HEK293T (cell line): ENCODE measurements at regions not wholly inside any gene's neighbourhood (a gene's known extent, or its start where the extent isn't known, plus 50 kb on each side); places are given as distances from the start of the nearest gene placed in this dataset.

Source experiments
- CTCF ChIA-PET: fragments of 350-600 bp; formaldehyde crosslinking; extraction: SDS; loops from one replicate; lab custom pipeline; 2021; ENCODE audit warnings: antibody characterized with exemption, inconsistent platforms; lab: Yijun Ruan, JAX
- POLR2A ChIA-PET: fragments of 350-600 bp; formaldehyde crosslinking; extraction: SDS; loops from one replicate; lab custom pipeline; 2020; ENCODE audit warnings: antibody characterized with exemption, inconsistent platforms; lab: Yijun Ruan, JAX
- DNase-seq: peaks from one replicate; pipeline ENCODE4 v3.0.0; 2012; ENCODE audit warnings: mixed read lengths; ENCODE audit errors: extremely low spot score
- ARNT ChIP-seq: fragments of 450-650 bp; IDR thresholded peaks from 2 replicates; pipeline ENCODE4 v1.6.1; 2017; ENCODE audit warnings: mild to moderate bottlenecking
- BHLHE40 ChIP-seq: fragments of 450-650 bp; IDR thresholded peaks from 2 replicates; pipeline ENCODE4 v1.6.1; 2016; ENCODE audit warnings: mild to moderate bottlenecking, moderate library complexity, borderline replicate concordance
- CTBP1 ChIP-seq: fragments of 450-650 bp; IDR thresholded peaks from 2 replicates; pipeline ENCODE4 v1.6.1; 2016; ENCODE audit warnings: borderline replicate concordance
- ELF4 ChIP-seq: fragments of 450-650 bp; IDR thresholded peaks from 2 replicates; pipeline ENCODE4 v1.6.1; 2017; ENCODE audit warnings: antibody characterized with exemption
- FOXA1 ChIP-seq: fragments of 450-650 bp; IDR thresholded peaks from 2 replicates; pipeline ENCODE4 v1.6.1; 2016; ENCODE audit warnings: mild to moderate bottlenecking
- FOXK2 ChIP-seq: fragments of 450-650 bp; IDR thresholded peaks from 2 replicates; pipeline ENCODE4 v1.6.1; 2016; ENCODE audit warnings: mild to moderate bottlenecking
- FOXM1 ChIP-seq: fragments of 450-650 bp; IDR thresholded peaks from 2 replicates; pipeline ENCODE4 v1.6.1; 2017; ENCODE audit warnings: mild to moderate bottlenecking, borderline replicate concordance
- HDGF ChIP-seq: fragments of 450-650 bp; IDR thresholded peaks from 2 replicates; pipeline ENCODE4 v1.6.1; 2017; ENCODE audit warnings: antibody characterized with exemption, borderline replicate concordance
- L3MBTL2 ChIP-seq: fragments of 450-650 bp; conservative IDR thresholded peaks from 2 replicates; pipeline ENCODE4 v1.6.1; 2016; ENCODE audit warnings: mild to moderate bottlenecking
- LEF1 ChIP-seq: fragments of 450-650 bp; IDR thresholded peaks from 2 replicates; pipeline ENCODE4 v1.6.1; 2017; ENCODE audit warnings: mild to moderate bottlenecking, borderline replicate concordance
- NFRKB ChIP-seq: fragments of 450-650 bp; IDR thresholded peaks from 2 replicates; pipeline ENCODE4 v1.6.1; 2016; ENCODE audit warnings: mild to moderate bottlenecking, moderate library complexity
- PKNOX1 ChIP-seq: fragments of 450-650 bp; IDR thresholded peaks from 2 replicates; pipeline ENCODE4 v1.6.1; 2016
- SP1 ChIP-seq: fragments of 450-650 bp; IDR thresholded peaks from 2 replicates; pipeline ENCODE4 v1.6.1; 2017
- SUZ12 ChIP-seq: fragments of 450-650 bp; IDR thresholded peaks from 2 replicates; pipeline ENCODE4 v1.6.1; 2016; ENCODE audit warnings: mild to moderate bottlenecking
- TARDBP ChIP-seq: fragments of 450-650 bp; IDR thresholded peaks from 2 replicates; pipeline ENCODE4 v1.6.1; 2016
- ZNF384 ChIP-seq: fragments of 450-650 bp; IDR thresholded peaks from 2 replicates; pipeline ENCODE4 v1.6.1; 2016

- ChIA-PET CTCF (no interaction called here), POLR2A (no interaction called here)
- TF ChIP-seq SP1 (no peak), FOXA1 (no peak), FOXK2 (no peak)
- DNase-seq = no peak
Observed at GRCh38 chr5:72041654-72042053, 65.6 kb upstream of the MAP1B start.

GRCh38 chr5:72042097-72042496 is 65.2 kb upstream of the MAP1B start:
- POLR2A ChIA-PET = no interaction called here
- TF ChIP-seq NFRKB = no peak
- TF ChIP-seq TARDBP = no peak
- no peak for TF ChIP-seq PKNOX1
- TF ChIP-seq SUZ12 = no peak
- TF ChIP-seq FOXK2 = no peak
- TF ChIP-seq LEF1 = no peak
- no peak for TF ChIP-seq BHLHE40
- TF ChIP-seq SP1 = no peak
- TF ChIP-seq L3MBTL2 = no peak
- TF ChIP-seq CTBP1 = no peak
- TF ChIP-seq FOXM1 = no peak
- no peak for TF ChIP-seq ARNT
- no peak for TF ChIP-seq ZNF384
- TF ChIP-seq FOXA1 = no peak
- no peak for TF ChIP-seq ELF4
- no peak for TF ChIP-seq HDGF

GRCh38 chr5:72045692-72046091 is 61.6 kb upstream of the MAP1B start:
- ChIA-PET CTCF (no interaction called here), POLR2A (no interaction called here)
- TF ChIP-seq HDGF = no peak
- no peak for TF ChIP-seq ARNT
- no peak for TF ChIP-seq CTBP1
- TF ChIP-seq SUZ12 = no peak
- no peak for TF ChIP-seq FOXK2
- no peak for TF ChIP-seq ZNF384
- no peak for TF ChIP-seq ELF4
- TF ChIP-seq NFRKB = no peak
- no peak for TF ChIP-seq PKNOX1
- TF ChIP-seq TARDBP = no peak
- TF ChIP-seq FOXM1 = no peak

More at GRCh38 chr5:72042097-72042496, 65.2 kb upstream of the MAP1B start:
- no peak for DNase-seq
- CTCF ChIA-PET = no interaction called here

DNA sequence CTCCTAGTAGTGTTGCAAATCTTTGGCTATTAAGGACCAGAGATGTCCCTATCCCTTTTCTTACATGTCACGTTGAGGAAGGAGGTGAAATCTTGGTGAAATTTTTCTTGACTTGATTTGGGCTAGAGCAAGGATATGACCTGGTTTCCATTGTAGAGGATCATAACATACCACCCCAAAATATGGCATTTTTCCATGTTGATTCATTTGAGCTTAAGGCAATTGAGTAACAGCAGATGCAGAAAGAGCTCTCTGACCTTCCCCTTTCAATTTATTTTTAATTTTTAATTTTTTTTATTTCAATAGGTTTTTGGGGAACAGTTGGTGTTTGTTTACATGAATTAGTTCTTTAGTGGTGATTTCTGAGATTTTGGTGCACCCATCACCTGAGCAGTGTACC is 61.2 kb upstream of the MAP1B start:
- no peak for DNase-seq
- POLR2A ChIA-PET = no interaction called here
- CTCF ChIA-PET = no interaction called here
- no peak for TF ChIP-seq NFRKB
- no peak for TF ChIP-seq BHLHE40
- no peak for TF ChIP-seq HDGF
- no peak for TF ChIP-seq FOXM1
- no peak for TF ChIP-seq LEF1
- TF ChIP-seq FOXA1 = no peak
- no peak for TF ChIP-seq L3MBTL2

More at GRCh38 chr5:72045692-72046091, 61.6 kb upstream of the MAP1B start:
- DNase-seq = no peak

GRCh38 chr5:72055636-72056035 is 51.6 kb upstream of the MAP1B start:
- no peak for DNase-seq
- ChIA-PET CTCF (interaction anchor here (0.7 kb wide), 1 partner anchor 40 kb away, joined by 3 read pairs; no protein-coding TSS in a partner anchor), POLR2A (no interaction called here)
- TF ChIP-seq BHLHE40 (no peak), ZNF384 (no peak), SUZ12 (no peak), ELF4 (no peak), FOXM1 (no peak), L3MBTL2 (no peak), LEF1 (no peak), NFRKB (no peak), TARDBP (no peak)
